NOMO-1 treated with dmso at 0.1 percent for 144 hours (cell line): ENCODE measurements at regions not wholly inside any gene's neighbourhood (a gene's known extent, or its start where the extent isn't known, plus 50 kb on each side); places are given as distances from the start of the nearest gene placed in this dataset.

Experiments used
- DNase-seq: peaks from one replicate; lab custom pipeline; 2025; ENCODE audit not compliant: unreplicated experiment; lab: John Stamatoyannopoulos, UW

DNA sequence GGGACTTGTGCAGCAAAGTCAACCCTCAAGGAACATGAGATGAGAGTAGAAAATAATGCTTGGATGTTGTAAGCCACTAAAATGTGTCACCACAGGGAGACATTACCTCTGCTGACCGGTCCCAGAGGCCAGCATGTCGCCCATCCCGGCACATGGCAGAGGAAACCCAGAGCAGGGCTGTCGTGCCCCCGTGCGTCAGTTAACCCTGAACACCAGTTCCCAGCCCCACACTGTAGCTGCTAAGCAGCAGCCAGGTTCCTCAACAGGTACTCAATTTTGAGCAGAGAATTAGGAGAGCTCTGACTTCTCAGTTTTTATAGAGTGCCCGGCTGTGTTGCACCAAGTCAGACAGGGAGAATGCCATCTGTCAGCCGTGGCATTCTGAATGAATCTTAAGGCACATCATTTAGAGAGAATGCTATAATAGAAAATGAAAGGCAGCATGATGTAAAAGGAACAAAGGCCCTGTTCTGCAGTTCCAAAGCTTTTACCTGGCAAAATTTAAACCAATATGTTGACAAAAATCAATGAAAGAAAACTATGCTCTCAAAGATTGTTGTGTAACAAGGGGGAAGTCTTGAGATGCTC is 307.9 kb downstream of the METTL4 start:
- no peak for DNase-seq

DNA sequence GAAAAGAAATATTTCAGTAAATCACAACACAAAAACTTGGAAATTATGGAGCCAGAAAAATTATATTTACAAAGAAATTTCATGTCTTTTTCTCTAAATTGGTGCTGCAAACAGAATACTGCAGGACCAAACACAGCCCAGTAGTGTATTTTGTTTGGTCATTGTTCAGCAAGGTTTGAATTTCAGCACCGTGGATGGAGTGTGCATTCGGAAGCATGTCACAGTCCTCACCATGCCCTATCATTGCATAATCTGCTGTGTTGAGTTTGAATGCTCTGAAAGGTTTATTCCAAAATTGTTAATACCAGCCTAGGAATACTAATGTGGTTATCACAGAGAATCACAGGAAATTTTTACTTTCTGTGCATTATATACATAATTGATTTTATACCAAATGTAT is 296.7 kb downstream of the METTL4 start:
- no peak for DNase-seq

DNA sequence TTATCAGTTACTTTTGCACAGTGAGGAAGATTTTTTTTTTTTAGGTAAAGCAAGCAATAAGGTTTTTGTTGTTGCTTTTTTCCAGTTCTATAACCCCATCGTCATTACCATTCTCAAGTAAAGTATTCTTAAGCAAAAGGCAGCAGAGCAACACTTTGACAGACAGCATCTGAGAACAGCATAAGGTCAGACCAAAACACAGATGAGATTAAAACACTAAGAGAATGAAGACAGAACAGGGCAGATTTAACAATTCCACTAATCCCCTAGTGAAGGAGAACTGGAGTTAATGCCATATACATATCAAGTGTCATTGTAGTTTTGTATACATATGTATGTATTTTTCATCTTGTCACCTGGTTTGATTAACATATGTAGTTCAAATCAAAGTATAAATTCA is 290.2 kb downstream of the METTL4 start:
- no peak for DNase-seq

DNA sequence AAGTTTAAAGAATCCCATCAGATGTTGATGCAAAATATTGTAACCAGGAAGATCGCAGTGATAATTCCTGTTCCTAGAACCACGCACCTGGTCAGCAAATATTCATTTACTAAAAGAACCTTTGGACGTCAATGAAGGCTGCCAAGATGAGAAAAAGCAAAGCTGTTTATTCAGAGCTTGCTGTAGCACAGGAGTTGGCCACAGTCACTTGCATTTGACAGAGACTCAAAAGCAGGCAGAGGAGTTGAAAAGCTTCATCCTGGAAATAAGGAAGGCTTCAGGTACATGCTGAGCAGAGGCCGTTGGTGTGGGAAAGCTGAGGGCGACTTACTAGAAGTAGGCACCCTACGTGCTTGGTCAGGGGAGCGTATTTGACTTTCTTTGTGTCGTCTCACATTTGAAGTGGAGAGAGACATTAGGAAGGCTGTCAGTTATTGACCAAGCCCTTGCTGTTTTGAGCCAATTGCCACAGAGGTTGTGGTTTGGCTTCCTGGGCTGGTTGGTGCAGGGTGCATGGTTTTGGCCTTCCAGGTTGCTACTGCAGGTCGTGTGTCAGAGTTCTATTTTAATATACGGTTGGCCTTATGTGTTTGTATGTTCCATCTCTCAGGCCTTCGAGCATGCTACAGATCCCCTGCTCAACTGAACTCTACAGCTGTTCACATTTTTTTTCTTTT is 289.6 kb downstream of the METTL4 start:
- DNase-seq = no peak

DNA sequence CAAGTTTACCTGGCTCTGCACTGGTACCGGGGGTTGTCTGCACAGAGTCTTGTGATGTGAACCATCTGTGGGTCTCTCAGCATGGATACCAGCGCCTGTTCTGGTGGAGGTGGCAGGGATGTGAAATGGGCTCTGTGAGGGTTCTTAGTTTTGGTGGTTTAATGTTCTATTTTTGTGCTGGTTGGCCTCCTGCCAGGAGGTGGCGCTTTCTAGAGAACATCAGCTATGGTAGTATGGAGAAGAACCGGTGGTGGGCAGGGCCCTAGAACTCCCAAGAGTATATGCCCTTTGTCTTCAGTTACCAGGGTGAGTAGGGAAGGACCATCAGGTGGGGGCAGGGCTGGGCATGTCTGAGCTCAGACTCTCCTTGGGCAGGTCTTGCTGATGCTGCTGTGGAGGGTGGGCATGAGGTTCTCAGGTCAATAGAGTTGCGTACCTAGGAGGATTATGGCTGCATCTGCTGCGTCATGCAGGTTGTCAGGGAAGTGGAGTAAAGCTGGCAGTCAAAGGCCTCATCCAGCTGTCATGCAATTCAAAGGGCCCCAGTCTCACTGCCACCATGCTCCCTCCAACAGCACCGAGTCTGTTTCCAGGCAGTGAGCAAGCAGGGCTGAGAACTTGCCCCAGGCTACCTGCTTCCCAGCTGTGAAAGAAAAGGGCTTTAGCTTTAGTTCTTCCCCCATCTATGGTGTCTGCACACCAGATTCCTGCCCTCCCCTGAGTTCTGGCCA is 278.0 kb downstream of the METTL4 start:
- no peak for DNase-seq

GRCh38 chr18:2301316-2301715 is 270.0 kb downstream of the METTL4 start:
- no peak for DNase-seq

- DNase-seq = no peak
Observed at GRCh38 chr18:2302012-2302411, 269.3 kb downstream of the METTL4 start.

DNA sequence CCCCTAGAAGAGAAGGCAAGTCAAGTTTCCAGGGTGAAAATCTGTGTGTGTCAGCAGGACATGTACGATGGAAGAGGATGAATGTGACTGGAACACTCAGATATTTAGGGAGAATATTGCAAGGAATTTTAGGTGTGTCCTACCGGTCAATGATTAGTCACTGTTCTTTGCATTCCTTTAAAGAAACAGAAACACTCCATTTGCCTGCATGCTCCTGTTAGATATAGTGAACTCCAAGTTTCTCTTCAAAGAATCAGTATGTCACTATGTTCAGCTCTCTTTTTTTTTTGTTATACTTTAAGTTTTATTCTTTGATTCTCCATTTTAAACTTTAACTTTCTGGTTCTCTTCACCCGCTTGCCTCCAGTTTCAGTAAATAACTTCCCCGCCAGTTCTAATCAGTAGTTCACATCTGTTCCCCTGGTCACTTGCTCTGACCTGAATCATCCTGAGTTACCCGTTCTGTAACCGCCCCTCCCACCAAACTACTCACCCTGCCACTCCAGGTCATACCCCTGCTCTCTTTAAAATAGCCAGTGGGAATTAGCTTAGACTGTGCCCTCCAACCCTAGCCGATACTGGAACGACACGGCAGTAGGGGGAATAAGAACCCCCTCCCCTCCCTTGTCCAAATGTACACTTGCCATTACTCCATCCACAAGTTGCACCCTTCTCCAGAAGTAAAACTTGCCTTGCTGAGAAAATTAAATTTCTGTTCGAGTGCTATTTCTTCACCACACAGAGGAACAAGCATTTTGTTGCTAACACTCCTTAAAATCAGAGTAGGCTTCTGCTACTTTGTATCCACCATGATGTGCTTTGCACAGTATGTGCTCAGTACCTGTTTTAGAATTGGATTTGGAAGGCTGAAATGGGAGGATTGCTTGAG is 268.4 kb downstream of the METTL4 start:
- no peak for DNase-seq

- no peak for DNase-seq
Observed at GRCh38 chr18:2303517-2304238, 267.6 kb downstream of the METTL4 start.

GRCh38 chr18:2304378-2305175 is 266.7 kb downstream of the METTL4 start:
- DNase-seq = no peak

DNA sequence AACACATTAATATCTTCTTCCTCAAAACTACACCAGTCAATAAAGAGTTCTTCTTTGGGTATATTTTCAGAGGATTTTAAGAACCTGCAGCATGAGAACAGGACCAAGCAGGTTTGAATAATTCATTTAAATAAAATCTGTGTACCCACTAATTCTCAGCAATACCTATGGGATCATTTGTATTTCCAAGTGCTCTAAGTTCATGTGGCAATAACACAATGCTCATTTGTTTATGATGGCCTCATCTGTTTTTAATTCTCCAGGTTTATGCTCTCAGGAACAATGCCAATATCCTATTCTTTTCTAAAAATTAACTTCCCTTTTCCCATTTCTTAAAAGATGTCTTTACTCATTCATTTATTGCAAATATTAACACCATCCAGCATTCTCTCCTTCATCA is 264.7 kb downstream of the METTL4 start:
- DNase-seq = no peak

DNA sequence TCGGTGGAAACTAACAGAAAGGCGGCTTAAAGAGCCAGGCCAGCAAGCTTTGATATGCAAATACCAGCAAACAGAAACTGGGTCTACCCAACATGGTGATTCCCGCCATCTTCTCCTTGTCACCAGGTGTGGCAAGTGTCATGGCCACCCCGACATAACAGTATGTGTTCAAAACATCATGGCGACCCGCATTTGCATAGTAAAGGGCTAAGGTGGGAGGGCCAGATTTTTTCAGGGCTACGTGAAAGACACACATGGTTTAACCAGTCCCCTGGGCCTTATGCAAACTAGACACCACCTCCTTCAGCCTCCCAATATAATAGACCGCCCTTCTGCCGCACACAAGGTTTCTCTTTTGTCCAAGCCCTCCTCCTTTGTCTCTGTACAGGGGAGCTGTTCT is 260.4 kb downstream of the METTL4 start:
- no peak for DNase-seq

GRCh38 chr18:2312440-2312839 is 258.9 kb downstream of the METTL4 start:
- peak; percentile 70 for DNase-seq

DNA sequence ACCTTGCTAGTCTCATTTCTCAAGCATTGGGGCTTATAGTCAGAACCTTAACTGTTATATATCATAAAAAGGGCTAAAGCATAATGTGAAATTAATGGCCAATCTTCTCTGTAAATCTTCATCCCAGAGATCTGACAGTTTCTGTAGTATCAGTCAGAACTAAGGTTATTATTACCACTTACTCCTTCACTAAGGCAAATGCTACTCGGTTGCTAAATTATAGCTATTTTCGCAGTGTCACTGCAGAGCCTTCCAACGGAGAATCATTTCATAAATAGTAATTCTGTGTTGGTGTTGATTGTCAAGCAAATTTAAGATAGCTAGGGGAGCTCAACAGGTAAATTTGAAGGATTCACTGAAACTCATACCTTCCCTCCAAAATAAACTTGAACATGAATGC is 258.0 kb downstream of the METTL4 start:
- DNase-seq = no peak

DNA sequence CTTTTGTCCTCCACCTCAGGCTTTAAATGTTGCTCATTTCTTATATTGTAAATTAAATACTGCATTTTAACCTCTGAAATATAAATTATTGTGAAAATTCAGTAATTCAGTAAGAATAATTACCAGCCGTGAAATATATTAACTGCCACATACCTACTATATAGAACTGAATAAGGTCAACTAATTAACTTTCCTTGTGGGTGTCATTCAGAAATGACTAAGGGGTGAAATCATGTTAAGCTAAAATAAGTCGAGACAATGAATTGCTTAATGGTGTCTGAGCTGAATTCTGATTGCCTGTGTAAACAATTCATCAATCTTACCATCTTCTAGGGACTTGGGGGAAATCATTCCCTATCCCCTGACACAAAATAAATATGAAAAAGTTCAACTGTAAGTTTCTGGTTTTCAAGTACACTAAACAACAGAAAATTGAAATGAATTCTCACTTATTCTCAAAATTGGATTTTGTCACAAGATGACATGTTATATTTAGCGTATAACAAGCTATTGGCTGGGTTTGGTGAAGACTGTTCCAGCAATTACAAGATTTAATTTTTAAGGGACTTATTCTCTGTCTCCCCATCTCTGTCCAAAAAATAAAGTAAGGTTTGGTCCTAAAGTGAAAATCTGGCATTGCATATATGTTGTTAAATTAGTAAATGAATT is 255.1 kb downstream of the METTL4 start:
- no peak for DNase-seq

DNA sequence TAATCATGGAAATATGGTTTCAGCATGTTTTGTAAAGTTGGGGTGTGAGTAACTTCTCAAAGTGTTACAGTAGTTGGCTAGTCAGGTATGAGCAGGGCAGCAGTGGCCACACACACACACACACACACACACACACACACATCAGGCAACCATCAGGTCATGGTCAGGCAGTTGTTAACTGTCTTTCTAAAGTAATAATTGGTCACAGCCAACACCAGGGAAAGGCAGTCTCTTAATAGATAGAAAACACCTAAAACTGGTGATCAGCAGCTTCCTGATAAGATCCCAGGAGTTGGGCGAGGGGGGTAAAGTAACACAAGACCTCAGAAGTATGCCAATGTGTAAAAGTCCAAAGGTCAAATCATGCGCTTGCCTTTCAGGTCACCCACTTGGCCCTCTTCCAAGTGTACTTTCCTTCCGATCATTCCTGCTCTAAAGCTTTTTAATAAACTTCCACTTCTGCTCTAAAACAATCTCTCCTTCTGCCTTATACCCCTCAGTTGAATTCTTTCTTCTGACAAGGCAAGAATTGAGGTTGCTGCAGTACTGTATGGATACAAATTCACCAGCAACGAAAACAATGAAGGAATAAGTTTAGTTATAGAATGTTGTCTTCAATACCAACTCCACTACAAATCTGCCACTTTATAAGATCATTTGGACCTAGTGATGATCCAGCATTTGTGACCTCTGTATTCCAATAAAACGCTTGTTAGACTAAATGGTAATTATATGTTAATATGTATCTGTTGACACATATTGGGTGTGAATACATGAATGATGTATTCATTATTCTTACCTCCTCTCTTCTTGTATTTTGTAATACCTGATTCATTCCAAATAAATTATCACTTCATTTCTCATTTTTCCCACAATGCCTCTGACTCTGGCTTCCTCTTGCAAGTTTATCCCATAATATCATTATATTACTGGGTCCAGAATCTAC is 254.3 kb downstream of the METTL4 start:
- DNase-seq = no peak

DNA sequence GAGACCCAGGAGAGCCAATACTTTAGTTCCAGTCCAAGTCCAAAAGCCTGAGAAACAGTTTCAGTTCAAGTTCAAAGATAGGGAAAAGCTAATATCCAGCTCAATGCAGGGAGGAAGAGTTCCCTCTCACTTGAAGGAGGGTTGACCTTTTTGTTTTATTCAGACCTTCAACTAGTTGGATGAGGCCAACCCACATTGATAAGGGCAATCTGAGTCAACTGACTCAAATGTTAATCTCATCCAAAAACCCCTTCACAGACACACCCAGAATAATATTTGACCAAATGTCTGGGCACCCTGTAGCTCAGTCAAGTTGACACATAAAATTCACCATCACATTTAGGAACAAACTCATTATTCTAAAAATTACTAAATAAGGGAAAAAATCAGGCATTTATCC is 246.8 kb downstream of the METTL4 start:
- no peak for DNase-seq

GRCh38 chr18:2325308-2325849 is 245.9 kb downstream of the METTL4 start:
- DNase-seq = no peak
